Osteoblast (primary cell): ENCODE measurements at regions not wholly inside any gene's neighbourhood (a gene's known extent, or its start where the extent isn't known, plus 50 kb on each side); places are given as distances from the start of the nearest gene placed in this dataset.

ENCODE experiments used
- DNase-seq: peaks from one replicate; pipeline ENCODE4 v3.0.0; 2011; ENCODE audit warnings: low spot score, mixed read lengths; ENCODE audit not compliant: insufficient read length; ENCODE audit errors: missing footprints
- H2AFZ ChIP-seq: 2 replicates; pipeline ENCODE4 v1.6.0; 2011; ENCODE audit warnings: mild to moderate bottlenecking, low read length
- H3K27ac ChIP-seq: 2 replicates; pipeline ENCODE4 v1.5.1; 2011; ENCODE audit warnings: mild to moderate bottlenecking, low read depth, low read length, moderate library complexity
- H3K27me3 ChIP-seq: 2 replicates; pipeline ENCODE4 v1.6.0; 2012; ENCODE audit warnings: mild to moderate bottlenecking, control low read depth, inconsistent platforms, low read length, moderate library complexity; ENCODE audit not compliant: insufficient read depth
- H3K36me3 ChIP-seq: 2 replicates; pipeline ENCODE4 v1.5.1; 2011; ENCODE audit warnings: mild to moderate bottlenecking, low read length, control low read depth, moderate library complexity; ENCODE audit not compliant: insufficient read depth
- H3K4me1 ChIP-seq: 2 replicates; pipeline ENCODE4 v1.5.1; 2011; ENCODE audit warnings: mild to moderate bottlenecking, low read length, control low read depth, moderate library complexity; ENCODE audit not compliant: insufficient read depth
- H3K4me2 ChIP-seq: 2 replicates; pipeline ENCODE4 v1.6.0; 2011; ENCODE audit warnings: mild to moderate bottlenecking, low read length; ENCODE audit not compliant: insufficient read depth
- H3K4me3 ChIP-seq: fragments of 200-600 bp; sonication (generic); 3 replicates; pipeline ENCODE4 v1.5.1; 2012; ENCODE audit warnings: mild to moderate bottlenecking, low read length, inconsistent platforms; ENCODE audit not compliant: insufficient read depth
- H3K79me2 ChIP-seq: 2 replicates; pipeline ENCODE4 v1.6.0; 2012; ENCODE audit warnings: mild to moderate bottlenecking, low read length, control low read depth, inconsistent platforms; ENCODE audit not compliant: insufficient read depth
- H3K9me3 ChIP-seq: 2 replicates; pipeline ENCODE4 v1.5.1; 2011; ENCODE audit warnings: low read depth, low read length, control low read depth
- H4K20me1 ChIP-seq: 2 replicates; pipeline ENCODE4 v1.6.0; 2012; ENCODE audit warnings: mild to moderate bottlenecking, low read length, control low read depth; ENCODE audit not compliant: insufficient read depth
- CTCF ChIP-seq: IDR thresholded peaks from 2 replicates; pipeline ENCODE4 v1.5.1; 2011; ENCODE audit warnings: mild to moderate bottlenecking, low read depth, low read length, moderate library complexity; ENCODE audit errors: extremely low read depth

GRCh38 chr7:114151777-114152176, 233.0 kb upstream of the PPP1R3A start:
- DNase-seq = no peak
- H3K27me3 ChIP-seq = no peaks in the 10 kb centered on the region
- no peak overlapping the region for H3K4me2 ChIP-seq
- no peak for TF ChIP-seq CTCF
- H3K4me3 ChIP-seq = no peak overlapping the region
- no peaks in the 10 kb centered on the region for H3K36me3 ChIP-seq
- H4K20me1 ChIP-seq = no peaks in the 10 kb centered on the region
- H3K4me1 ChIP-seq = no peaks in the 10 kb centered on the region
- H3K27ac ChIP-seq = no peak overlapping the region
- no peaks in the 10 kb centered on the region for H3K79me2 ChIP-seq
- H3K9me3 ChIP-seq = no peaks in the 10 kb centered on the region
- no peak overlapping the region for H2AFZ ChIP-seq

GRCh38 chr7:114150689-114151088, 231.9 kb upstream of the PPP1R3A start:
- H3K36me3 ChIP-seq = no peaks in the 10 kb centered on the region
- H3K27me3 ChIP-seq = no peaks in the 10 kb centered on the region
- H2AFZ ChIP-seq = no peak overlapping the region
- H3K79me2 ChIP-seq = no peaks in the 10 kb centered on the region
- no peak overlapping the region for H3K4me3 ChIP-seq
- no peak for TF ChIP-seq CTCF
- H3K27ac ChIP-seq = no peak overlapping the region
- H4K20me1 ChIP-seq = no peaks in the 10 kb centered on the region
- DNase-seq = no peak
- no peak overlapping the region for H3K4me2 ChIP-seq
- no peaks in the 10 kb centered on the region for H3K4me1 ChIP-seq
- no peaks in the 10 kb centered on the region for H3K9me3 ChIP-seq

GRCh38 chr7:114148779-114149178, 230.0 kb upstream of the PPP1R3A start:
- DNase-seq = no peak
- no peaks in the 10 kb centered on the region for H3K27me3 ChIP-seq
- H3K27ac ChIP-seq = no peak overlapping the region
- H3K4me3 ChIP-seq = no peak overlapping the region
- no peaks in the 10 kb centered on the region for H3K9me3 ChIP-seq
- no peaks in the 10 kb centered on the region for H3K36me3 ChIP-seq
- no peaks in the 10 kb centered on the region for H4K20me1 ChIP-seq
- no peaks in the 10 kb centered on the region for H3K79me2 ChIP-seq
- no peak overlapping the region for H2AFZ ChIP-seq
- H3K4me2 ChIP-seq = no peak overlapping the region
- TF ChIP-seq CTCF = no peak
- no peaks in the 10 kb centered on the region for H3K4me1 ChIP-seq

- H3K27ac ChIP-seq = no peak overlapping the region
- H3K79me2 ChIP-seq = no peaks in the 10 kb centered on the region
- H3K27me3 ChIP-seq = no peaks in the 10 kb centered on the region
- no peaks in the 10 kb centered on the region for H3K4me1 ChIP-seq
- H3K4me3 ChIP-seq = no peak overlapping the region
- no peaks in the 10 kb centered on the region for H4K20me1 ChIP-seq
- no peak for DNase-seq
- no peak overlapping the region for H2AFZ ChIP-seq
- H3K4me2 ChIP-seq = no peak overlapping the region
- no peak for TF ChIP-seq CTCF
- H3K9me3 ChIP-seq = no peaks in the 10 kb centered on the region
- H3K36me3 ChIP-seq = no peaks in the 10 kb centered on the region
Measured at GRCh38 chr7:114141415-114141814, 222.6 kb upstream of the PPP1R3A start.
